HEK293 (cell line): ENCODE measurements at regions not wholly inside any gene's neighbourhood (a gene's known extent, or its start where the extent isn't known, plus 50 kb on each side); places are given as distances from the start of the nearest gene placed in this dataset.

Source experiments
- CTCF ChIA-PET: fragments of 350-600 bp; formaldehyde crosslinking; extraction: SDS; loops from one replicate; lab custom pipeline; 2021; ENCODE audit warnings: antibody characterized with exemption; lab: Yijun Ruan, JAX
- POLR2A ChIA-PET: fragments of 300-600 bp; formaldehyde crosslinking; extraction: SDS; loops from one replicate; lab custom pipeline; 2020; ENCODE audit warnings: antibody characterized with exemption, inconsistent platforms; lab: Yijun Ruan, JAX
- H3K27ac ChIP-seq: fragments of 200-500 bp; sonication (Bioruptor generic); 2 replicates; pipeline ENCODE4 v1.5.1; 2014; ENCODE audit warnings: low read depth, low read length, control low read depth, inconsistent platforms; ENCODE audit errors: extremely low read depth
- H3K36me3 ChIP-seq, 2 experiments: fragments of 200-500 bp in 1 of 2; sonication (Bioruptor generic) in 1 of 2; 1 replicate in 1 of 2; 2 replicates in 1 of 2; pipeline ENCODE4 v1.5.1; 2014 to 2017; ENCODE audit warnings: inconsistent platforms in 2 of 2, low read length in 2 of 2; ENCODE audit not compliant: control insufficient read depth in 2 of 2, insufficient read depth in 1 of 2
- H3K4me1 ChIP-seq: fragments of 200-500 bp; sonication (Bioruptor generic); 2 replicates; pipeline ENCODE4 v1.5.1; 2014; ENCODE audit warnings: mild to moderate bottlenecking, low read length, inconsistent platforms; ENCODE audit not compliant: control insufficient read depth, insufficient read depth
- H3K4me3 ChIP-seq: 2 replicates; pipeline ENCODE4 v1.5.1; 2011; ENCODE audit warnings: low read depth, mild to moderate bottlenecking, control low read depth, low read length, moderate library complexity
- H3K9me3 ChIP-seq: fragments of 200-500 bp; sonication (Bioruptor generic); 2 replicates; pipeline ENCODE4 v1.5.1; 2014; ENCODE audit warnings: low read depth, low read length, inconsistent platforms; ENCODE audit not compliant: control insufficient read depth, insufficient read depth
- KLF16 ChIP-seq: fragments of 450-650 bp; formaldehyde crosslinking; IDR thresholded peaks from 2 replicates; pipeline ENCODE4 v1.5.1; 2017; ENCODE audit warnings: missing biosample characterization, missing genetic modification characterization
- OVOL3 ChIP-seq: fragments of 450-650 bp; formaldehyde crosslinking; IDR thresholded peaks from 2 replicates; pipeline ENCODE4 v1.5.1; 2016; ENCODE audit warnings: missing biosample characterization, missing genetic modification characterization
- PATZ1 ChIP-seq: fragments of 450-650 bp; formaldehyde crosslinking; IDR thresholded peaks from 2 replicates; pipeline ENCODE4 v1.5.1; 2016; ENCODE audit warnings: missing biosample characterization, missing genetic modification characterization
- SETDB1 ChIP-seq: IDR thresholded peaks from one replicate; pipeline ENCODE4 v1.6.1; 2017; ENCODE audit warnings: mild to moderate bottlenecking, low read length, moderate library complexity, mixed read lengths; ENCODE audit not compliant: insufficient read length
- ZBTB11 ChIP-seq: fragments of 450-650 bp; formaldehyde crosslinking; conservative IDR thresholded peaks from 2 replicates; pipeline ENCODE4 v1.5.1; 2016; ENCODE audit warnings: low read depth, missing biosample characterization, missing genetic modification characterization
- ZBTB7A ChIP-seq: fragments of 450-650 bp; formaldehyde crosslinking; IDR thresholded peaks from 2 replicates; pipeline ENCODE4 v1.5.1; 2016; ENCODE audit warnings: low read depth, missing biosample characterization, missing genetic modification characterization
- ZFP37 ChIP-seq: fragments of 450-650 bp; formaldehyde crosslinking; IDR thresholded peaks from 2 replicates; pipeline ENCODE4 v1.5.1; 2016; ENCODE audit warnings: missing biosample characterization, missing genetic modification characterization
- ZNF155 ChIP-seq: fragments of 450-650 bp; formaldehyde crosslinking; IDR thresholded peaks from 2 replicates; pipeline ENCODE4 v1.5.1; 2016; ENCODE audit warnings: missing biosample characterization, missing genetic modification characterization
- ZNF18 ChIP-seq: fragments of 450-650 bp; formaldehyde crosslinking; IDR thresholded peaks from 2 replicates; pipeline ENCODE4 v1.5.1; 2016; ENCODE audit warnings: missing biosample characterization, missing genetic modification characterization
- ZNF311 ChIP-seq: fragments of 450-650 bp; formaldehyde crosslinking; IDR thresholded peaks from 2 replicates; pipeline ENCODE4 v1.5.1; 2017; ENCODE audit warnings: missing biosample characterization, missing genetic modification characterization, borderline replicate concordance
- ZNF354C ChIP-seq: fragments of 450-650 bp; formaldehyde crosslinking; IDR thresholded peaks from 2 replicates; pipeline ENCODE4 v1.5.1; 2016; ENCODE audit warnings: missing biosample characterization, missing genetic modification characterization, low read depth, borderline replicate concordance
- ZNF362 ChIP-seq: fragments of 450-650 bp; formaldehyde crosslinking; IDR thresholded peaks from 2 replicates; pipeline ENCODE4 v1.5.1; 2016; ENCODE audit warnings: missing biosample characterization, missing genetic modification characterization
- ZNF398 ChIP-seq: fragments of 450-650 bp; formaldehyde crosslinking; IDR thresholded peaks from 2 replicates; pipeline ENCODE4 v1.5.1; 2017; ENCODE audit warnings: missing biosample characterization, missing genetic modification characterization
- ZNF514 ChIP-seq: fragments of 450-650 bp; formaldehyde crosslinking; IDR thresholded peaks from 2 replicates; pipeline ENCODE4 v1.5.1; 2016; ENCODE audit warnings: missing biosample characterization, missing genetic modification characterization
- ZNF521 ChIP-seq: fragments of 450-650 bp; formaldehyde crosslinking; IDR thresholded peaks from 2 replicates; pipeline ENCODE4 v1.5.1; 2017; ENCODE audit warnings: missing biosample characterization, mild to moderate bottlenecking, missing genetic modification characterization
- ZNF529 ChIP-seq: fragments of 450-650 bp; formaldehyde crosslinking; IDR thresholded peaks from 2 replicates; pipeline ENCODE4 v1.5.1; 2017; ENCODE audit warnings: missing genetic modification characterization, missing biosample characterization; ENCODE audit not compliant: insufficient replicate concordance
- ZNF654 ChIP-seq: fragments of 450-650 bp; formaldehyde crosslinking; IDR thresholded peaks from 2 replicates; pipeline ENCODE4 v1.5.1; 2016; ENCODE audit warnings: low read depth, missing biosample characterization, missing genetic modification characterization
- ZNF664 ChIP-seq: fragments of 450-650 bp; formaldehyde crosslinking; IDR thresholded peaks from 2 replicates; pipeline ENCODE4 v1.5.1; 2016; ENCODE audit warnings: missing biosample characterization, missing genetic modification characterization
- ZNF792 ChIP-seq: fragments of 450-650 bp; formaldehyde crosslinking; IDR thresholded peaks from 2 replicates; pipeline ENCODE4 v1.5.1; 2016; ENCODE audit warnings: missing biosample characterization, missing genetic modification characterization
- ZSCAN4 ChIP-seq: fragments of 450-650 bp; formaldehyde crosslinking; IDR thresholded peaks from 2 replicates; pipeline ENCODE4 v1.5.1; 2017; ENCODE audit warnings: missing biosample characterization, missing genetic modification characterization

- TF ChIP-seq ZFP37, result no peak
- no peak for TF ChIP-seq ZNF362 (tag by site-specific recombination)
- no peak for TF ChIP-seq ZBTB7A (tag by site-specific recombination)
- TF ChIP-seq ZNF792 (tag by site-specific recombination), result no peak
- TF ChIP-seq ZNF654 (tag by site-specific recombination), result no peak
Measured at GRCh38 chr21:15943009-15943666, 213.4 kb downstream of the USP25 start (continued).

GRCh38 chr21:15947677-15948076 is 217.9 kb downstream of the USP25 start:
- Histone ChIP-seq H3K36me3 (no peaks in the 10 kb centered on the region), H3K4me1 (no peaks in the 10 kb centered on the region), H3K4me3 (no peak overlapping the region), H3K9me3 (no peaks in the 10 kb centered on the region), H3K27ac (no peak overlapping the region)
- CTCF ChIA-PET, result no interaction called here
- TF ChIP-seq ZBTB11 (tag by site-specific recombination) (no peak), PATZ1 (tag by site-specific recombination) (no peak), ZNF18 (tag by site-specific recombination) (no peak), ZNF354C (no peak), ZNF398 (tag by site-specific recombination) (no peak), OVOL3 (no peak)
- POLR2A ChIA-PET, result no interaction called here

GRCh38 chr21:15953551-15954116 is 223.9 kb downstream of the USP25 start:
- POLR2A ChIA-PET, result no interaction called here
- Histone ChIP-seq H3K36me3 (no peaks in the 10 kb centered on the region), H3K9me3 (no peaks in the 10 kb centered on the region), H3K4me1 (no peaks in the 10 kb centered on the region), H3K4me3 (no peak overlapping the region), H3K27ac (no peak overlapping the region)
- CTCF ChIA-PET, result no interaction called here
- no peak for TF ChIP-seq ZNF311 (tag by site-specific recombination)
- TF ChIP-seq ZNF155 (tag by site-specific recombination), result no peak
- TF ChIP-seq ZNF521 (tag by site-specific recombination), result no peak
- peak; percentile 84 for TF ChIP-seq ZNF529
- TF ChIP-seq KLF16 (tag by site-specific recombination), result no peak
- no peak for TF ChIP-seq ZNF514 (tag by site-specific recombination)
- TF ChIP-seq SETDB1, result peak; percentile 98
- TF ChIP-seq ZNF664 (tag by site-specific recombination), result no peak
- TF ChIP-seq OVOL3, result no peak
- no peak for TF ChIP-seq ZSCAN4
